Ishikawa (cell line): ENCODE measurements at regions not wholly inside any gene's neighbourhood (a gene's known extent, or its start where the extent isn't known, plus 50 kb on each side); places are given as distances from the start of the nearest gene placed in this dataset.

ENCODE experiments used
- CEBPB ChIP-seq: IDR thresholded peaks from 2 replicates; pipeline ENCODE4 v1.6.1; 2012
- EP300 ChIP-seq: IDR thresholded peaks from 2 replicates; pipeline ENCODE4 v1.6.1; 2012; ENCODE audit warnings: borderline replicate concordance
- RAD21 ChIP-seq: IDR thresholded peaks from 2 replicates; pipeline ENCODE4 v1.6.1; 2012; ENCODE audit warnings: low read depth
- TCF12 ChIP-seq: IDR thresholded peaks from 2 replicates; pipeline ENCODE4 v1.6.1; 2012; ENCODE audit warnings: low read depth
- TEAD4 ChIP-seq: IDR thresholded peaks from 2 replicates; pipeline ENCODE4 v1.6.1; 2012

GRCh38 chr10:56095506-56096225 is 265.4 kb downstream of the ZWINT start:
- TF ChIP-seq CEBPB (no peak), RAD21 (no peak), TCF12 (no peak), EP300 (no peak), TEAD4 (no peak)
